Right atrium auricular region (tissue), 2 donors: ENCODE measurements at regions not wholly inside any gene's neighbourhood (a gene's known extent, or its start where the extent isn't known, plus 50 kb on each side); places are given as distances from the start of the nearest gene placed in this dataset.

ENCODE experiments used
- DNase-seq: peaks from one replicate; pipeline ENCODE4 v3.0.0-alpha.2; 2019; ENCODE audit warnings: low spot score
- H3K27ac ChIP-seq, 2 donors: fragments of 200-600 bp; sonication (generic); 1 replicate in 1 of 2; 2 replicates in 1 of 2; pipeline ENCODE4 v1.5.1; 2016 to 2019
- H3K27me3 ChIP-seq, 2 donors: fragments of 200-600 bp; sonication (generic); one replicate each; pipeline versions ENCODE4 v1.5.1 to v1.6.0; 2017 to 2019
- H3K36me3 ChIP-seq: fragments of 200-600 bp; sonication (generic); one replicate; pipeline ENCODE4 v1.5.1; 2016
- H3K4me1 ChIP-seq, 2 donors: fragments of 200-600 bp; sonication (generic); one replicate each; pipeline versions ENCODE4 v1.5.1 to v1.6.0; 2017 to 2019
- H3K4me3 ChIP-seq, 2 donors: fragments of 200-600 bp; sonication (generic); 1 replicate in 1 of 2; 2 replicates in 1 of 2; pipeline ENCODE4 v1.5.1; 2017 to 2019; ENCODE audit warnings: mild to moderate bottlenecking in 1 of 2, moderate library complexity in 1 of 2
- H3K9me3 ChIP-seq, 2 donors: fragments of 200-600 bp; sonication (generic); one replicate each; pipeline ENCODE4 v1.5.1; 2019
- TF ChIP-seq, protein P1 (sequence below), 2 donors: fragments of 200-600 bp; sonication (generic); IDR thresholded peaks; one replicate each; pipeline ENCODE4 v1.5.1; 2019; ENCODE audit warnings: antibody characterized with exemption in 2 of 2

DNA sequence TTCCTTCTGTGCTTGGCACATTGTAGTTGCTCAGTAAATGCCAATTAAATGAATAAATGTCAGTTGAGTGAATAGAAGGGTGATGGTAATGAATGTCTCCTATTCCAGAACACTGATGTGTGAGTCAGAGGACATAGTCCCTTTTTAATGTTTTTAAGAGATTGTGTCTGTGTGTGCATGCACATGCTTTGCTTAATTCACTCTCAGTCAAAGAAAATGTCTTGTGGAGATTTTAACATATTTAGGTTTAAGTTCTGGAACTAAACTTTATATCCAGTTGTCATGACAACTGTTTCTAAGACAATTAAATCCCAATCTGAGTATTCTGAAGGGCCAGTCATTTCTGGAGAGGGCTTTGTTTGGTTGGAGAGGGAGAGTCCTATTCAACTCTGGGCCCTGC lies 255.3 kb upstream of the CDH11 start:
- TF ChIP-seq, protein P1, sequence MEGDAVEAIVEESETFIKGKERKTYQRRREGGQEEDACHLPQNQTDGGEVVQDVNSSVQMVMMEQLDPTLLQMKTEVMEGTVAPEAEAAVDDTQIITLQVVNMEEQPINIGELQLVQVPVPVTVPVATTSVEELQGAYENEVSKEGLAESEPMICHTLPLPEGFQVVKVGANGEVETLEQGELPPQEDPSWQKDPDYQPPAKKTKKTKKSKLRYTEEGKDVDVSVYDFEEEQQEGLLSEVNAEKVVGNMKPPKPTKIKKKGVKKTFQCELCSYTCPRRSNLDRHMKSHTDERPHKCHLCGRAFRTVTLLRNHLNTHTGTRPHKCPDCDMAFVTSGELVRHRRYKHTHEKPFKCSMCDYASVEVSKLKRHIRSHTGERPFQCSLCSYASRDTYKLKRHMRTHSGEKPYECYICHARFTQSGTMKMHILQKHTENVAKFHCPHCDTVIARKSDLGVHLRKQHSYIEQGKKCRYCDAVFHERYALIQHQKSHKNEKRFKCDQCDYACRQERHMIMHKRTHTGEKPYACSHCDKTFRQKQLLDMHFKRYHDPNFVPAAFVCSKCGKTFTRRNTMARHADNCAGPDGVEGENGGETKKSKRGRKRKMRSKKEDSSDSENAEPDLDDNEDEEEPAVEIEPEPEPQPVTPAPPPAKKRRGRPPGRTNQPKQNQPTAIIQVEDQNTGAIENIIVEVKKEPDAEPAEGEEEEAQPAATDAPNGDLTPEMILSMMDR (IDR thresholded peaks at IDR 0.05), result no peak
- no peaks in the 10 kb centered on the region for H3K36me3 ChIP-seq

DNA sequence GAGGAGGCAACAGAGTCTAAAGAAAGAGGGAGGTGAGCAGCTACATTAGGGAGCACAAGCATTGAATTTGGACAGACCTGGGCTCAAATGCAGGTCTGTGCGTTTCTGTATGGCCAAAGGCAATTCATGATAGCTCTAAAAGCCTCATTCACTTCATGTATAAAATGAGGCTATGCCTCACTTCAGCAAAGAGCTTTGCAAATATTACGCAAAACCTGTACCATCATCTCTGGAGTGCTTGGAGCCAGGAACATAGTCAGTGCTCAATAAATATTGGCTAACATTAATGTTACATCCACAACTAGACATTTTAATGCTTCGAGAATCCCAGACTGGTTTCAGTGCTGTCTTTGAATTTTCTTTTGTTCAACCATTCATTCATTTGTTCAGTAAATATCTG lies 254.7 kb upstream of the CDH11 start:
- DNase-seq, result no peak
- Histone ChIP-seq H3K27ac (no peak overlapping the region), H3K9me3 (no peaks in the 10 kb centered on the region), H3K27me3 (no peaks in the 10 kb centered on the region), H3K4me3 (no peak overlapping the region), H3K36me3 (no peaks in the 10 kb centered on the region), H3K4me1 (no peaks in the 10 kb centered on the region)
- TF ChIP-seq, protein P1 (IDR thresholded peaks at IDR 0.05), result no peak

More for the DNA sequence above, 255.3 kb upstream of the CDH11 start:
- Histone ChIP-seq H3K4me3 (no peak overlapping the region), H3K4me1 (no peaks in the 10 kb centered on the region), H3K27me3 (no peaks in the 10 kb centered on the region), H3K27ac (no peak overlapping the region), H3K9me3 (no peaks in the 10 kb centered on the region)
- DNase-seq, result no peak

- TF ChIP-seq, protein P1 (IDR thresholded peaks at IDR 0.05), result no peak
- H3K36me3 ChIP-seq, result no peaks in the 10 kb centered on the region
- H3K9me3 ChIP-seq, result no peaks in the 10 kb centered on the region
- DNase-seq, result no peak
- H3K27ac ChIP-seq, result no peak overlapping the region
- H3K4me3 ChIP-seq, result no peak overlapping the region
- no peaks in the 10 kb centered on the region for H3K4me1 ChIP-seq
- H3K27me3 ChIP-seq, result no peaks in the 10 kb centered on the region
These were observed 253.8 kb upstream of the CDH11 start for GRCh38 chr16:65375651-65376050.

DNA sequence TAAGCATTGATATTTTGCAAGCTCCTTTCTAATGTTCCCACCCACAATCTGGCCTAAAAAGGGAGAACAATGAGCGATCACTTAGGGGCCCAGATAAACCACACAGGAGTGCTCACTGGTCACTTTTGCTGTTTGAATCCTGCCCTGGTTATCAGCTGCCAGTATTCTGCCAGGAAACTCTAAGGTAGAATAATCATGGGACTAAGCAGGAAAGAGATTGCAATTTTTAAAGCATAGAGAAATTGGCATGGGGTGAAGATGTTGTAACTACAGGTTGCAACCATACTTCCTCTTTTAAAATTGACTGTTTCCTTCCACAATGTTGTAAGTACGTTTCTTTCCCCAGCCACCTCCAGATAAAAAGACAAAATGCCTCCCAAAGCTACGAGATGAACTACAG lies 251.2 kb upstream of the CDH11 start:
- no peaks in the 10 kb centered on the region for H3K9me3 ChIP-seq
- H3K4me3 ChIP-seq, result no peak overlapping the region
- DNase-seq, result no peak
- TF ChIP-seq, protein P1 (IDR thresholded peaks at IDR 0.05), result no peak
- no peak overlapping the region for H3K27ac ChIP-seq
- H3K4me1 ChIP-seq, result no peaks in the 10 kb centered on the region
- H3K27me3 ChIP-seq, result no peaks in the 10 kb centered on the region
- H3K36me3 ChIP-seq, result no peaks in the 10 kb centered on the region

- no peaks in the 10 kb centered on the region for H3K4me1 ChIP-seq
- no peak for DNase-seq
- no peak overlapping the region for H3K27ac ChIP-seq
- H3K9me3 ChIP-seq, result no peaks in the 10 kb centered on the region
- H3K27me3 ChIP-seq, result no peaks in the 10 kb centered on the region
- no peak overlapping the region for H3K4me3 ChIP-seq
- TF ChIP-seq, protein P1 (IDR thresholded peaks at IDR 0.05), result no peak
- H3K36me3 ChIP-seq, result no peaks in the 10 kb centered on the region
These were observed 250.3 kb upstream of the CDH11 start for GRCh38 chr16:65372171-65372570.
